H1 (cell line): ENCODE measurements at regions not wholly inside any gene's neighbourhood (a gene's known extent, or its start where the extent isn't known, plus 50 kb on each side); places are given as distances from the start of the nearest gene placed in this dataset.

Source experiments
- CTCF ChIA-PET: fragments of 300-600 bp; sonication (Branson Sonifier 250); formaldehyde crosslinking; loops from one replicate; lab custom pipeline; 2021; ENCODE audit not compliant: partially characterized antibody; lab: Charles Lee
- POLR2A ChIA-PET: fragments of 300-600 bp; sonication (Branson Sonifier 250); formaldehyde crosslinking; loops from one replicate; lab custom pipeline; 2021; ENCODE audit warnings: inconsistent platforms; ENCODE audit not compliant: partially characterized antibody; lab: Charles Lee
- DNase-seq, 2 experiments: peaks; one replicate each; pipeline versions ENCODE4 v3.0.0 to v3.0.0-alpha.2; 2010 to 2022; ENCODE audit warnings: low spot score in 2 of 2, low read depth in 1 of 2, mixed read lengths in 1 of 2
- FAIRE-seq: peaks from 2 replicates; lab custom pipeline; 2011; peaks lifted over from hg19 to GRCh38; lab: Jason Lieb, UNC
- H2AFZ ChIP-seq: 2 replicates; pipeline ENCODE4 v1.8.1; 2012; ENCODE audit warnings: low read length, inconsistent platforms
- H2AK5ac ChIP-seq: 2 replicates; pipeline ENCODE4 v1.6.1; 2013; ENCODE audit warnings: low read depth, low read length
- H2BK120ac ChIP-seq: replicated peaks from 2 replicates; pipeline ENCODE3; 2013; ENCODE audit warnings: low read depth, low read length, inconsistent platforms
- H2BK12ac ChIP-seq: 2 replicates; pipeline ENCODE4 v1.6.1; 2013; ENCODE audit warnings: low read depth, low read length
- H2BK15ac ChIP-seq: 2 replicates; pipeline ENCODE4 v1.6.1; 2013; ENCODE audit warnings: low read length
- H2BK20ac ChIP-seq: 2 replicates; pipeline ENCODE4 v1.6.1; 2013; ENCODE audit warnings: low read length
- H2BK5ac ChIP-seq: 2 replicates; pipeline ENCODE4 v1.6.1; 2013; ENCODE audit warnings: low read depth, low read length
- H3K14ac ChIP-seq: 2 replicates; pipeline ENCODE4 v1.6.1; 2013; ENCODE audit warnings: inconsistent platforms; ENCODE audit not compliant: insufficient read length
- H3K18ac ChIP-seq: 2 replicates; pipeline ENCODE4 v1.6.1; 2013; ENCODE audit warnings: low read length; ENCODE audit errors: extremely low read depth
- H3K23ac ChIP-seq: 2 replicates; pipeline ENCODE4 v1.6.1; 2013; ENCODE audit warnings: inconsistent platforms; ENCODE audit not compliant: insufficient read length
- H3K23me2 ChIP-seq: 2 replicates; pipeline ENCODE4 v1.6.1; 2013; ENCODE audit warnings: low read depth, low read length
- H3K27ac ChIP-seq: 2 replicates; pipeline ENCODE4 v1.6.1; 2011; ENCODE audit warnings: low read depth, low read length, inconsistent platforms
- H3K27me3 ChIP-seq, 4 experiments: replicated peaks in 1 of 4; 1 replicate in 1 of 4; 2 replicates in 3 of 4; pipeline versions ENCODE4 v1.6.1 to v1.8.1; 2011 to 2013; ENCODE audit warnings: low read length in 3 of 4, mild to moderate bottlenecking in 3 of 4, inconsistent platforms in 2 of 4, mixed read lengths in 2 of 4, moderate library complexity in 1 of 4; ENCODE audit not compliant: control insufficient read depth in 3 of 4, insufficient read depth in 3 of 4; ENCODE audit errors: extremely low read depth in 1 of 4
- H3K36me3 ChIP-seq, 4 experiments: 2 replicates each; pipeline versions ENCODE4 v1.6.1 to v1.8.1; 2011 to 2013; ENCODE audit warnings: mild to moderate bottlenecking in 4 of 4, low read length in 3 of 4, moderate library complexity in 2 of 4, control low read depth in 1 of 4, inconsistent platforms in 1 of 4; ENCODE audit not compliant: insufficient read depth in 4 of 4, control insufficient read depth in 2 of 4
- H3K4ac ChIP-seq: replicated peaks from 2 replicates; pipeline ENCODE3; 2013; ENCODE audit warnings: low read length, low read depth, mixed read lengths, inconsistent platforms; ENCODE audit not compliant: insufficient read length
- H3K4me1 ChIP-seq, 4 experiments: replicated peaks in 1 of 4; 1 replicate in 1 of 4; 2 replicates in 3 of 4; pipeline versions ENCODE4 v1.6.1 to v1.8.1; 2011 to 2013; ENCODE audit warnings: low read length in 3 of 4, inconsistent platforms in 2 of 4, mixed read lengths in 1 of 4; ENCODE audit not compliant: insufficient read depth in 4 of 4, control insufficient read depth in 3 of 4
- H3K4me2 ChIP-seq, 2 experiments: 2 replicates each; pipeline versions ENCODE4 v1.6.1 to v1.8.1; 2011 to 2013; ENCODE audit warnings: low read depth in 2 of 2, low read length in 2 of 2, control low read depth in 1 of 2, inconsistent platforms in 1 of 2, mild to moderate bottlenecking in 1 of 2; ENCODE audit not compliant: insufficient read depth in 1 of 2
- H3K4me3 ChIP-seq, 4 experiments: fragments of 200-600, 300-600 bp in 1 of 4; sonication (generic), shearing (Covaris generic), sonication (Bioruptor Twin) in 1 of 4; 2 replicates each; pipeline versions ENCODE4 v1.5.1 to v1.8.1; 2011 to 2016; ENCODE audit warnings: low read length in 4 of 4, low read depth in 3 of 4, control low read depth in 2 of 4, inconsistent platforms in 2 of 4, mild to moderate bottlenecking in 2 of 4, mixed read lengths in 1 of 4, moderate library complexity in 1 of 4; ENCODE audit not compliant: insufficient read depth in 2 of 4; ENCODE audit errors: extremely low read depth in 1 of 4
- H3K56ac ChIP-seq: replicated peaks from 2 replicates; pipeline ENCODE3; 2013; ENCODE audit warnings: low read depth, mild to moderate bottlenecking, mixed read lengths, low read length, inconsistent platforms; ENCODE audit not compliant: insufficient read length
- H3K79me1 ChIP-seq: 2 replicates; pipeline ENCODE4 v1.6.1; 2013; ENCODE audit warnings: low read depth, low read length, control low read depth
- H3K79me2 ChIP-seq, 2 experiments: 2 replicates each; pipeline versions ENCODE4 v1.6.1 to v1.8.1; 2012 to 2013; ENCODE audit warnings: low read length in 2 of 2, mild to moderate bottlenecking in 2 of 2, inconsistent platforms in 1 of 2; ENCODE audit not compliant: insufficient read depth in 2 of 2, control insufficient read depth in 1 of 2
- H3K9ac ChIP-seq, 4 experiments: replicated peaks in 1 of 4; 1 replicate in 1 of 4; 2 replicates in 3 of 4; pipeline versions ENCODE4 v1.6.1 to v1.8.1; 2011 to 2013; ENCODE audit warnings: low read depth in 3 of 4, low read length in 3 of 4, control low read depth in 2 of 4, mild to moderate bottlenecking in 2 of 4, moderate library complexity in 2 of 4, inconsistent platforms in 1 of 4; ENCODE audit errors: extremely low read depth in 1 of 4
- H3K9me3 ChIP-seq, 2 experiments: 2 replicates each; pipeline versions ENCODE4 v1.6.1 to v1.8.1; 2012 to 2013; ENCODE audit warnings: mild to moderate bottlenecking in 2 of 2, moderate library complexity in 2 of 2, control low read depth in 1 of 2, inconsistent platforms in 1 of 2, low read depth in 1 of 2, low read length in 1 of 2, mixed read lengths in 1 of 2; ENCODE audit not compliant: insufficient read depth in 2 of 2
- H4K20me1 ChIP-seq, 2 experiments: replicated peaks in 1 of 2; 2 replicates each; pipeline versions ENCODE3 to v1.8.1; 2011 to 2013; ENCODE audit warnings: inconsistent platforms in 2 of 2, low read length in 2 of 2, mild to moderate bottlenecking in 1 of 2; ENCODE audit not compliant: insufficient read depth in 2 of 2, control insufficient read depth in 1 of 2
- H4K5ac ChIP-seq: 2 replicates; pipeline ENCODE4 v1.6.1; 2013; ENCODE audit warnings: low read length, low read depth, mixed read lengths, inconsistent platforms; ENCODE audit not compliant: insufficient read length
- H4K8ac ChIP-seq: 2 replicates; pipeline ENCODE4 v1.8.0; 2013; ENCODE audit warnings: mild to moderate bottlenecking, moderate library complexity, low read length, inconsistent platforms; ENCODE audit not compliant: insufficient read depth; ENCODE audit errors: extremely low read depth
- H4K91ac ChIP-seq: replicated peaks from 2 replicates; pipeline ENCODE3; 2013; ENCODE audit warnings: low read length, mixed read lengths, inconsistent platforms; ENCODE audit not compliant: insufficient read length
- CBX8 ChIP-seq: fragments of 300-800, 300-1000 bp; sonication (generic); IDR thresholded peaks from 2 replicates; pipeline ENCODE4 v1.7.1; 2016; ENCODE audit warnings: low read depth, low read length, borderline replicate concordance
- CEBPB ChIP-seq: IDR thresholded peaks from 2 replicates; pipeline ENCODE4 v1.6.1; 2012; ENCODE audit warnings: low read depth, low read length
- CHD2 ChIP-seq: IDR thresholded peaks from 2 replicates; pipeline ENCODE4 v1.6.1; 2012; ENCODE audit warnings: low read length, improper control_type of control experiment
- GTF2F1 ChIP-seq: IDR thresholded peaks from 2 replicates; pipeline ENCODE4 v1.6.1; 2012; ENCODE audit warnings: low read depth, low read length, improper control_type of control experiment, borderline replicate concordance
- MAFK ChIP-seq: IDR thresholded peaks from 2 replicates; pipeline ENCODE4 v1.6.1; 2012; ENCODE audit warnings: low read depth, mild to moderate bottlenecking, improper control_type of control experiment, low read length
- RBBP5 ChIP-seq: IDR thresholded peaks from 2 replicates; pipeline ENCODE4 v1.7.1; 2012; ENCODE audit warnings: low read depth, mild to moderate bottlenecking, inconsistent platforms, low read length, moderate library complexity, borderline replicate concordance
- SIRT6 ChIP-seq: IDR thresholded peaks from one replicate; pipeline ENCODE4 v1.7.1; 2012; ENCODE audit warnings: low read length, inconsistent platforms
- TEAD4 ChIP-seq: IDR thresholded peaks from 2 replicates; pipeline ENCODE4 v1.6.1; 2012; ENCODE audit warnings: low read depth, low read length, inconsistent platforms, mixed read lengths
- WGBS, 2 experiments: shearing (Covaris generic) in 1 of 2; methylation state at CpG; one replicate each; pipeline versions ENCODE4 v1.1.6 to v1.1.7; 2013 to 2015; ENCODE audit warnings: low lambda C conversion rate in 2 of 2, mixed read lengths in 2 of 2, inconsistent platforms in 1 of 2, low coverage in 1 of 2, missing lambda C conversion rate in 1 of 2; ENCODE audit not compliant: insufficient replicate concordance in 2 of 2, insufficient coverage in 1 of 2, insufficient read length in 1 of 2; ENCODE audit errors: extremely low coverage in 1 of 2, missing lambda C conversion rate in 1 of 2; 5-methylcytosine and 5-hydroxymethylcytosine counted together

- no peak overlapping the region for H2AK5ac ChIP-seq
- no peak overlapping the region for H3K4me2 ChIP-seq
- no peak for FAIRE-seq
- no peaks in the 10 kb centered on the region for H3K79me2 ChIP-seq
- no peak for DNase-seq
- no peaks in the 10 kb centered on the region for H3K4me1 ChIP-seq
- H3K9ac ChIP-seq, result no peak overlapping the region
- no peaks in the 10 kb centered on the region for H3K27me3 ChIP-seq
- H3K4ac ChIP-seq, result no peak overlapping the region
- no peak overlapping the region for H4K8ac ChIP-seq
- H3K23me2 ChIP-seq, result no peaks in the 10 kb centered on the region
- H2BK5ac ChIP-seq, result no peak overlapping the region
- H3K18ac ChIP-seq, result no peak overlapping the region
- no peak overlapping the region for H2BK12ac ChIP-seq
- H3K27ac ChIP-seq, result no peak overlapping the region
- no peaks in the 10 kb centered on the region for H4K20me1 ChIP-seq
- no peak overlapping the region for H4K91ac ChIP-seq
- no peak overlapping the region for H3K14ac ChIP-seq
- CTCF ChIA-PET, result interaction anchor here (1.2 kb wide), 1 partner anchor 18 kb away, joined by 3 read pairs; no protein-coding TSS in a partner anchor
- no peak overlapping the region for H4K5ac ChIP-seq
- no peak overlapping the region for H2AFZ ChIP-seq
- H2BK15ac ChIP-seq, result no peak overlapping the region
- no peak overlapping the region for H3K23ac ChIP-seq
- POLR2A ChIA-PET, result no interaction called here
- no peak overlapping the region for H2BK20ac ChIP-seq
- no peaks in the 10 kb centered on the region for H3K79me1 ChIP-seq
- no peak overlapping the region for H2BK120ac ChIP-seq
- H3K9me3 ChIP-seq, result no peaks in the 10 kb centered on the region
- 95% methylated on average over 1 of the region's 1 CpG; no CpG with 5 or more reads in 1 of the 2 experiments for WGBS, 2 experiments
- TF ChIP-seq CHD2, result no peak
- TF ChIP-seq CEBPB, result no peak
- no peak for TF ChIP-seq SIRT6
- TF ChIP-seq GTF2F1, result no peak
- TF ChIP-seq MAFK, result no peak
- no peak for TF ChIP-seq TEAD4
- no peak for TF ChIP-seq CBX8
- TF ChIP-seq RBBP5, result no peak
- TF ChIP-seq, all 59 proteins: peak for 0
- no peak overlapping the region for H3K4me3 ChIP-seq
- no peak overlapping the region for H3K56ac ChIP-seq
- H3K36me3 ChIP-seq, result no peaks in the 10 kb centered on the region
Measured at GRCh38 chr3:61352306-61352705, 101.1 kb upstream of the FHIT start.
